GM21381 (cell line): ENCODE measurements at regions not wholly inside any gene's neighbourhood (a gene's known extent, or its start where the extent isn't known, plus 50 kb on each side); places are given as distances from the start of the nearest gene placed in this dataset.

Experiments used
- ATAC-seq: cut with Tn5 transposase; IDR thresholded peaks from one replicate; pipeline ENCODE4 v1.9.1; 2021; ENCODE audit warnings: mild to moderate bottlenecking, moderate library complexity; ENCODE audit not compliant: unreplicated experiment

GRCh38 chr4:28536124-28536523 is 1675.5 kb downstream of the STIM2 start:
- no peak for ATAC-seq

- ATAC-seq = no peak
Measured at GRCh38 chr4:28545986-28546385, 1685.3 kb downstream of the STIM2 start.

GRCh38 chr4:28548136-28548535 is 1687.5 kb downstream of the STIM2 start:
- no peak for ATAC-seq

GRCh38 chr4:28548594-28548993 is 1688.0 kb downstream of the STIM2 start:
- no peak for ATAC-seq

- no peak for ATAC-seq
Measured at GRCh38 chr4:28555866-28556265, 1695.2 kb downstream of the STIM2 start.

- ATAC-seq = no peak
Measured at GRCh38 chr4:28557755-28558154, 1697.1 kb downstream of the STIM2 start.

GRCh38 chr4:28558895-28559294 is 1698.3 kb downstream of the STIM2 start:
- ATAC-seq = no peak

GRCh38 chr4:28562913-28563312 is 1702.3 kb downstream of the STIM2 start:
- no peak for ATAC-seq

- no peak for ATAC-seq
Measured at GRCh38 chr4:28565396-28565795, 1704.8 kb downstream of the STIM2 start.

GRCh38 chr4:28600958-28601357 is 1740.3 kb downstream of the STIM2 start:
- ATAC-seq = no peak

GRCh38 chr4:28621591-28621990 is 1761.0 kb downstream of the STIM2 start:
- no peak for ATAC-seq

GRCh38 chr4:28636971-28637370 is 1776.3 kb downstream of the STIM2 start:
- no peak for ATAC-seq

- no peak for ATAC-seq
Measured at GRCh38 chr4:28639747-28640146, 1779.1 kb downstream of the STIM2 start.

- no peak for ATAC-seq
Measured at GRCh38 chr4:28654618-28655017, 1794.0 kb downstream of the STIM2 start.

- no peak for ATAC-seq
Measured at GRCh38 chr4:28665306-28665705, 1804.7 kb downstream of the STIM2 start.

GRCh38 chr4:28675582-28675981 is 1814.9 kb downstream of the STIM2 start:
- no peak for ATAC-seq

- no peak for ATAC-seq
Measured at GRCh38 chr4:28677808-28678207, 1817.2 kb downstream of the STIM2 start.

GRCh38 chr4:28682847-28683246 is 1822.2 kb downstream of the STIM2 start:
- no peak for ATAC-seq

- ATAC-seq = no peak
Measured at GRCh38 chr4:28686618-28687017, 1826.0 kb downstream of the STIM2 start.

- no peak for ATAC-seq
Measured at GRCh38 chr4:28690890-28691289, 1830.2 kb downstream of the STIM2 start.

- ATAC-seq = no peak
Measured at GRCh38 chr4:28702571-28702970, 1841.9 kb downstream of the STIM2 start.

- no peak for ATAC-seq
Measured at GRCh38 chr4:28709891-28710290, 1849.2 kb downstream of the STIM2 start.

- ATAC-seq = no peak
Measured at GRCh38 chr4:28723371-28723770, 1862.7 kb downstream of the STIM2 start.

GRCh38 chr4:28724239-28724638 is 1863.6 kb downstream of the STIM2 start:
- no peak for ATAC-seq
